CD4-positive, alpha-beta T cell treated with Interferon gamma for 1 hour (primary cell): ENCODE measurements at regions not wholly inside any gene's neighbourhood (a gene's known extent, or its start where the extent isn't known, plus 50 kb on each side); places are given as distances from the start of the nearest gene placed in this dataset.
"Not testable (repeated sequence)": the region's sequence is repeated elsewhere in the genome, so short reads cannot be mapped to it uniquely, and the experiment has no call there.

Source experiments
- DNase-seq: peaks from one replicate; pipeline ENCODE4 v3.0.0-alpha.2; 2020

- no peak for DNase-seq
Measured at GRCh38 chr21:34274001-34274400, 89.8 kb upstream of the KCNE2 start.

DNA sequence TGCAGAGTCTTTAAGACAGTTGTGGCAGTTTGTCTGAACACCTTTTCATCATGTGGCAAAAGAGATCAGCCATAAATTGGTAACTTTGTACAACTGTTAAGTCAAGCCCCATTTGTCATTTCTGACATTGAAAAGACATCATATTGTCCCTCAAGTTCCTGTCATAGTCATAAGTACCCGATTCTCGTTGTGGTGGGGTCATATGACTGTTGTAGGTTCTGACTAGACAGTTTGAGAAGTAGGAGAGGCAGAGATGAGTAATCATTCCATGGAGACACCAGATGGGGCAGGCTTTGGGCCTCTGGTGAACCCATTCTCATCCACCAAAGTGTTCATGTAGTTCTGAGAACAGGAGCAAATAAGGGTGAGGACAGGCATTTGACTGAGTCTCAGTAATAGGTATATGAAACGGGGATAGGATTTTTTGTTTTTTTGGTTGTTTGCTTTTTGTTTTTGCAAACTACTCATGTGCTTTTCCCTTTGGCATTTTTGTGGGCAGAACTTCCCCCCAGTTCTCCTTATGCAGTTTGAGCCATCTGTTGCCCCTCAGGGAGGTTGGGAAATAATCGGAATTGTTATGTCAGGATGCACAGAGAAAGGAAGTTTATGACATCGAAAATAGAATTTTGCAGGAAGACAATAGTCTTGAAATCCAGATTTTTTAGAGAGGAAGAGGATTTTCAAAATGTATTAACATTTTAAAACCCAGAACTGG lies 86.9 kb upstream of the KCNE2 start:
- DNase-seq: no peak

DNA sequence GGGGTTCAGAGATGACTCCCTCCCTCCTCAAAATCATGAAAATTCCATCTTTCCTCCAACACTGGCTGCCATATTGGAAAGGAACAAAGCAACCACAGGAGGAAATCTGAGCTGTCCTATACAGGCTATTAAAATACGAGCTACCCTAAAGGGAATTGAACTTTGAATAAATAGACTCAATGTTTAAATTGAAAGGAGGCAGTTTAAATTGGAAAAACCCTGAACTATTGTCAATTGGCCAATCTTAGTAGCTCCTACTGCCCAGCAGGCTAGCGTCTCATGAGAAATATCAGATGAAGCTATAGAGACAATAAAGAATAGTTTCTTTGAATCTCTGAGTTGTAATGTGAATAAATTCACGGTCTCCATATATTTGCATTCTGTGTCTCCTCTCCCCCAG lies 85.4 kb upstream of the KCNE2 start:
- DNase-seq: no peak

- DNase-seq: no peak
Measured at GRCh38 chr21:34279285-34279684, 84.5 kb upstream of the KCNE2 start.

DNA sequence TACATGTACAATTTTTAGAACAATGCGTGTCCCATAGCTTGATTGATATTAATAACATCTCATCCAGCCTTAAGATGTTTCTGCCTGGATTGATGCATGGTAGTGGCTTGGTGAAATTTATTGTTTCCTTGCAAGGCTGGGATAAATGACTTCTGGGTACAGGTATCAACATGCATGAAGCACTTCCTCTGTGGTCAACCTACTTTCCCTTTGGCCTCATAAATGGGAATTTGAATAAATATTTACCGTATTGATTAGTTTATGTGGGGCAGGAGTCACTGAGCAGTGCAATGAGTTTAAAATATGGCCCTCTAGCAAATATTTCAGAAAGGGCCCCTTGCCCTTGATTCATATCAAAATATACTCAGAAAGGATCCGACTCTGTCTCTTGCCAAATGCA lies 83.9 kb upstream of the KCNE2 start:
- DNase-seq: no peak

- DNase-seq: no peak
Measured at GRCh38 chr21:34280389-34280795, 83.4 kb upstream of the KCNE2 start.

GRCh38 chr21:34280959-34281358 lies 82.8 kb upstream of the KCNE2 start:
- no peak for DNase-seq

- no peak for DNase-seq
Measured at GRCh38 chr21:34282223-34282622, 81.6 kb upstream of the KCNE2 start.

GRCh38 chr21:34284666-34285065 lies 79.1 kb upstream of the KCNE2 start:
- DNase-seq: no peak

- DNase-seq: not testable (repeated sequence)
Measured at GRCh38 chr21:34288042-34288441, 75.8 kb upstream of the KCNE2 start.

GRCh38 chr21:34289856-34290255 lies 74.0 kb upstream of the KCNE2 start:
- no peak for DNase-seq

- no peak for DNase-seq
Measured at GRCh38 chr21:34296878-34297277, 66.9 kb upstream of the KCNE2 start.

DNA sequence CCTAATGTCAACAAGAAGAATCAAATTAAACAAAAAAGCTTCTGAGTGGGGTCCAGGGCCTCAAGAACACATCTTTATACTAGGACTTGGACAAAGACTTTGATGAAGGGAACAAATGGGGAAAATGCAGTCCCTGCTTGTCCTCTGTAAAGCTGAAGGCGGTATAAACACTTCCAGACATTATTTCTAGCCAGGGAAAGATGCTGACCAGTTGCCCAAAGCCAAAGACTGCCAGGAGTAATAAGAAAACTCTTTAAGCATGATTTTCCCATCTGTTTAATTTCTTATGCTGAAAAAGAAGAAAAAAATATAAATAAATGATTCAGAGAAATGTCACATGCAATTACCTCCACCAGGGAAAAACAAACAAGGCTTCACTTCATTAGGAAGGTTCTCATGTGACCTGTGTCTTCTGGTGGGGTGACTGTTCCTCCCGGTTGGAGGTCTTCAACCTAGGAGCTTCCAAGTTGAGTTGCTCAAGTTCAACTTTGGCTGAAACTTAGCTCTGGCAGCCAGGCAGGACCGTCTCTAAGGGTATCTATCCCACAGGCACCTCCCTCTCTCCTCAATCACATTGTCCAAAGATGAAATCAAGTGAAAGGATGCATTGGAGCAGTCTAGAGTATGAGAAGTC lies 65.2 kb upstream of the KCNE2 start:
- DNase-seq: no peak

DNA sequence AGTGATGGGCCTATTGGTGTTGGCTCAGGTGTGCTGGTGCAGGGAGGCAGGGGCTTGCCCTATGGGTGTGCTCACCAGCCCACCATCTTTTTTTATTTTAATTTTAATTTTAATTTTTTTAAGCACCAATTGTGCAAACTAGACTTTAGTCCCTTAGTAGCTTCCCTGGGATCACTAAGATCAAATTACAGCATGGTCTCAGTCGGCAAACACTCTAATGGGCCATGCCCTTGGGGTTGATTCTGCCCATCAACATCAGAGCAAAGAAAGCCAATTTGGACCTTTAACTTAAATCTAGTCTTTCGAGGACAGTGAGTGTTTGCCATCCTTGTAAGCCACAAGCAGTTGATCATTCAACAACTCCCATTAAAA lies 64.7 kb upstream of the KCNE2 start:
- no peak for DNase-seq

GRCh38 chr21:34302521-34302920 lies 61.3 kb upstream of the KCNE2 start:
- no peak for DNase-seq

DNA sequence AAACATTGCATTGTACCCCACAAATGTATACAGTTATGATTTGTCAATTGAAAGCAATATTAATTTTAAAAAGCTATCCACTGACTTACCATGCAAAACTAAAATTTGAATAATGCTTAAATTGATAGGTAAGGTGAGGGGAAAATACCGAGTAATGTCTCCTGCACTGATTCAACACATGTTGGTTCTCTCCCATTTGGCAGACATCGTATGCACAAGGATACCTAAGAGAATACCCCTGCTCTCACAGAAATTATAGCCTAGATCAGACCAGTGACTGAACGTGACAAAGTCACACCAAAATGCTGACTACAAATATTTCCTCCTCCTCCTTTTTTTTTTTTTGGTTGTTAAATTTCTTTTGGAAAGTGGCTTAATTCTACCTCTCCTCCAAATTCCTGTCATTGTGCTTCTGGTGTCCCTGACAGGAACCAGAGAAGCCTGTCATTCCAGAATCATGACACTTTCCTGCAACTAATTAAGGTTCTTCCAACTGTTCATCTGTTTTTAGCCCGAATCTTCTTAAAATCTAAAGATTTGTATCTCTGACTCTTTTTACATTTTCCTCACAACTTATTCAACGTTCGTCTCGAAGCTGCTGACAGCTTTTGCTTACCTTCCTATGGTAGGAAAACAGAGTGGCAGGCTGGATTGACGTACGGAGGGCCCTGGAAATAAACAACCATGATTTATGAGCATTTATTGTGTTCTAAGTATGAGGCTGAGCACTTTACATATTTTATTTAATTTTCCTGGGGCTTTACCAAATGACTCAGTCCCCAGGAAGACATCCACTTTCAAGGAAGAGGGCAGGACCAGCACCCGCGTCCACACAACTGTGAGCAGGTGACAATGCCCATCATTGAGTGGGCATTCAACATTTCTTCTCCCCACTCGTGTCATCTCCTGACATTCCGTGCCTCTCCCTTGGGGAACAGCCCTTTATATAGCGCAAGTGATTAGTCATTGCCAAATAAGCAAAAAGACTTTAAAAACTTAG lies 57.9 kb upstream of the KCNE2 start:
- DNase-seq: no peak

GRCh38 chr21:34307991-34308532 lies 55.7 kb upstream of the KCNE2 start:
- no peak for DNase-seq

GRCh38 chr21:34311561-34312330 lies 52.1 kb upstream of the KCNE2 start:
- no peak for DNase-seq

DNA sequence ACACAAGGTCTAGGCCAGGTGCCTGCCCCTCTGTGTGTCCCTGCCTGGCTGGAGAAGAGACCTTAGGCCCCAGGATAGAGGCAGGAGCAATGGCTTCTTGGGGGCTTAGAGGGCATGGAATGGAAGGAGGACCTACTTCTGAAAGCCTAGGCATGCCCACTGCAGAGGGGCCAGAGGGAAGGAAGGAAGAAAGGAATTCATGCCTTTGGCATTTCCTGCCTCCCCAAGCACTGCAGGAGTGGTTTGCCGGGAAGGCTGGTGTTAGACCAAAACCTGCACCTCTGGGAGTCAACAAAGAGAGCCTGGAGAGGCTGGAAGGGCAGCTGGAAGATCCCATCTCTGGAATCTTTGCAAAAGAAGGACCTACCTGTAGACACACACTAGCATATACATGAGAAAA lies 50.7 kb upstream of the KCNE2 start:
- no peak for DNase-seq
